Fibroblast of mammary gland (primary cell): ENCODE measurements at regions not wholly inside any gene's neighbourhood (a gene's known extent, or its start where the extent isn't known, plus 50 kb on each side); places are given as distances from the start of the nearest gene placed in this dataset.

ENCODE experiments used
- DNase-seq: peaks from one replicate; pipeline ENCODE4 v3.0.0-alpha.2; 2010; ENCODE audit warnings: low read depth
- H3K4me3 ChIP-seq: 2 replicates; pipeline ENCODE4 v1.5.1; 2011; ENCODE audit warnings: low read depth, mild to moderate bottlenecking, low read length, moderate library complexity; ENCODE audit not compliant: control insufficient read depth
- CTCF ChIP-seq: conservative IDR thresholded peaks from 2 replicates; pipeline ENCODE4 v1.5.1; 2011; ENCODE audit warnings: low read depth, low read length, inconsistent platforms; ENCODE audit not compliant: control insufficient read depth, insufficient read depth

- no peak overlapping the region for H3K4me3 ChIP-seq
Observed at GRCh38 chr4:41384992-41385391, 128.3 kb downstream of the UCHL1 start.

GRCh38 chr4:41385481-41385880, 128.8 kb downstream of the UCHL1 start:
- no peak for TF ChIP-seq CTCF
- no peak overlapping the region for H3K4me3 ChIP-seq
- DNase-seq: no peak

More at GRCh38 chr4:41384992-41385391, 128.3 kb downstream of the UCHL1 start:
- TF ChIP-seq CTCF: no peak
- DNase-seq: no peak

GRCh38 chr4:41388080-41388479, 131.4 kb downstream of the UCHL1 start:
- H3K4me3 ChIP-seq: no peak overlapping the region
- TF ChIP-seq CTCF: no peak
- no peak for DNase-seq

- DNase-seq: no peak
- no peak overlapping the region for H3K4me3 ChIP-seq
- TF ChIP-seq CTCF: no peak
Observed at GRCh38 chr4:41389356-41389755, 132.6 kb downstream of the UCHL1 start.

GRCh38 chr4:41390661-41391060, 133.9 kb downstream of the UCHL1 start:
- no peak overlapping the region for H3K4me3 ChIP-seq
- no peak for DNase-seq
- TF ChIP-seq CTCF: no peak

- no peak overlapping the region for H3K4me3 ChIP-seq
- DNase-seq: no peak
- TF ChIP-seq CTCF: no peak
Observed at GRCh38 chr4:41391271-41391670, 134.5 kb downstream of the UCHL1 start.

DNA sequence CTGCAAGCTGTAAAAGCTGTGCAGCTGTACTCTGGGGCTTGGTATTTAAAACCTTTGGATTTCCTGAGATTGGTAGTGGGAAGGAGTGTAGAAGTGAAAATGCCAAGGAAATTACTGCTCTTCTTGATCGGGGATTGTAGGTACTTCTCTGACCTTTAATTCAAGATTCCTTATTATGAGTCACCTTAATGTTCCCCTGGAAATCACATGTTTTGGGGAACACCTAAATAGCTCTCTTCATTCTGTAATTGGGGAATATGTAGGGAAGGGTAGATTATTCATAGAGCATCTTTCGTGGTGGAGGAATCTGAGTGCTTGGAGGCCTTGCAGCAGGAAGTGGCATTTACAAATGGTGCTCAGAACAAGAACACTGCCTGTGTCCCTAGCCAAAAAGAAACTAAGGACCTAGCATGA, 137.8 kb downstream of the UCHL1 start:
- H3K4me3 ChIP-seq: no peak overlapping the region
- no peak for TF ChIP-seq CTCF
- DNase-seq: no peak
